Ovary (tissue), 7 donors: ENCODE measurements at regions not wholly inside any gene's neighbourhood (a gene's known extent, or its start where the extent isn't known, plus 50 kb on each side); places are given as distances from the start of the nearest gene placed in this dataset. TPM values are rescaled to one million over a fixed set of nuclear protein-coding genes. Genes with fewer than 3 reads are reported as not detected.

Experiments used
- DNase-seq, 5 donors: peaks; one replicate each; pipeline ENCODE4 v3.0.0-alpha.2; 2019 to 2020
- H3K27ac ChIP-seq, 2 donors: fragments of 200-600 bp; one replicate each; pipeline versions ENCODE4 v1.5.1 to v1.8.0; 2019 to 2022
- H3K27me3 ChIP-seq: fragments of 200-600 bp; one replicate; pipeline ENCODE4 v1.8.0; 2022
- H3K36me3 ChIP-seq: fragments of 200-600 bp; sonication (generic); one replicate; pipeline ENCODE4 v1.5.1; 2019
- H3K4me1 ChIP-seq: one replicate; pipeline ENCODE4 v1.8.1; 2013; ENCODE audit warnings: mild to moderate bottlenecking, moderate library complexity; ENCODE audit not compliant: insufficient read depth
- H3K4me3 ChIP-seq: fragments of 200-600 bp; sonication (generic); one replicate; pipeline ENCODE4 v1.5.1; 2017
- H3K9me3 ChIP-seq, 2 donors: fragments of 200-600 bp in 1 of 2; sonication (generic) in 1 of 2; one replicate each; pipeline versions ENCODE4 v1.5.1 to v1.8.1; 2013 to 2019; ENCODE audit warnings: mild to moderate bottlenecking in 1 of 2, moderate library complexity in 1 of 2
- EP300 ChIP-seq: sonication (generic); formaldehyde crosslinking; IDR thresholded peaks from one replicate; pipeline ENCODE4 v1.6.1; 2017; ENCODE audit warnings: antibody characterized with exemption
- POLR2A ChIP-seq: fragments of 450-650 bp; IDR thresholded peaks from one replicate; pipeline ENCODE4 v1.6.1; 2017; ENCODE audit warnings: antibody characterized with exemption, mild to moderate bottlenecking, moderate library complexity
- WGBS, 3 donors: extraction: QIAGEN DNeasy Blood & Tissue Kit in 1 of 3; methylation state at CpG; one replicate each; pipeline versions ENCODE4 v1.1.5 to v1.1.7; 2013 to 2017; 5-methylcytosine and 5-hydroxymethylcytosine counted together
- intact Hi-C, 4 donors: fragments of 100-400 bp; cut with DNase I; formaldehyde crosslinking; loops; one replicate each; pipeline versions ENCODE4 v1.11.0 to v1.15.1; 2022 to 2023
- small RNA-seq: library from RNA; depleted of rRNA; stranded (forward); fragments of <200 nt; gene quantifications from one replicate; pipeline ENCODE3, GENCODE V24; 2016
- TF ChIP-seq, protein P1 (sequence below), 3 donors: fragments of 450-650 bp in 2 of 3; fragments of 200-600 bp in 1 of 3; IDR thresholded peaks; one replicate each; pipeline versions ENCODE4 v1.5.1 to v1.8.0; 2016 to 2022; ENCODE audit warnings: antibody characterized with exemption in 3 of 3, mild to moderate bottlenecking in 1 of 3
- donor health status: DM: no; HTN: no; CAD: no; lungs with moderate emphysema.
- donor health status: DM: no; HTN: no; CAD: no.
- donor health status: Bipolar disorder and iron deficiency.
- donor health status: DM: no; HTN: no; CAD: no.
- donor health status: DM: yes; HTN: yes; CAD: no.

DNA sequence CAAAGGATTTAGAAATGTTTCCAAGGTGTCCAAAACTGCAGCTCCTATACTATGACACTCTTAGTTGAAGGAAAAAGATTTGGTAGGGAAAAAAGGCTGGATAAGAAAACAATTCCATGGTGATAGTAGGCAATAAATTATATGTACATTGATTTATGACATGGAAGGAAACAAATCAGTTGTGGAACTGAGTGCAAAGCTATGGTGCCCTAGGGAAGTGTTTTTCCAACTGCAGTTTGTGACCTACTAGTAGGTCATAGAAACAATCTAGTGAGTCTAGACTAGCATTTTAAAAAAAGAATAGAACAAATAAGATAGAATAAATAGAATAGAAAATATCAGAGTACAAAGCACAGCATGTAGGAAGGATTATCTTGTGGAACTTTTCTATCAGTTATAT, 58.4 kb upstream of the TSPAN5 start:
- Histone ChIP-seq H3K4me3 (no peak overlapping the region), H3K4me1 (no peaks in the 10 kb centered on the region), H3K27me3 (no peaks in the 10 kb centered on the region), H3K36me3 (no peaks in the 10 kb centered on the region), H3K9me3 (no peaks in the 10 kb centered on the region), H3K27ac (no peak overlapping the region)
- no peak for DNase-seq
- intact Hi-C loops = no loop called here
- TF ChIP-seq, protein P1, sequence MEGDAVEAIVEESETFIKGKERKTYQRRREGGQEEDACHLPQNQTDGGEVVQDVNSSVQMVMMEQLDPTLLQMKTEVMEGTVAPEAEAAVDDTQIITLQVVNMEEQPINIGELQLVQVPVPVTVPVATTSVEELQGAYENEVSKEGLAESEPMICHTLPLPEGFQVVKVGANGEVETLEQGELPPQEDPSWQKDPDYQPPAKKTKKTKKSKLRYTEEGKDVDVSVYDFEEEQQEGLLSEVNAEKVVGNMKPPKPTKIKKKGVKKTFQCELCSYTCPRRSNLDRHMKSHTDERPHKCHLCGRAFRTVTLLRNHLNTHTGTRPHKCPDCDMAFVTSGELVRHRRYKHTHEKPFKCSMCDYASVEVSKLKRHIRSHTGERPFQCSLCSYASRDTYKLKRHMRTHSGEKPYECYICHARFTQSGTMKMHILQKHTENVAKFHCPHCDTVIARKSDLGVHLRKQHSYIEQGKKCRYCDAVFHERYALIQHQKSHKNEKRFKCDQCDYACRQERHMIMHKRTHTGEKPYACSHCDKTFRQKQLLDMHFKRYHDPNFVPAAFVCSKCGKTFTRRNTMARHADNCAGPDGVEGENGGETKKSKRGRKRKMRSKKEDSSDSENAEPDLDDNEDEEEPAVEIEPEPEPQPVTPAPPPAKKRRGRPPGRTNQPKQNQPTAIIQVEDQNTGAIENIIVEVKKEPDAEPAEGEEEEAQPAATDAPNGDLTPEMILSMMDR (IDR thresholded peaks at IDR 0.05) = no peak
- no peak for TF ChIP-seq POLR2A
- no peak for TF ChIP-seq EP300

DNA sequence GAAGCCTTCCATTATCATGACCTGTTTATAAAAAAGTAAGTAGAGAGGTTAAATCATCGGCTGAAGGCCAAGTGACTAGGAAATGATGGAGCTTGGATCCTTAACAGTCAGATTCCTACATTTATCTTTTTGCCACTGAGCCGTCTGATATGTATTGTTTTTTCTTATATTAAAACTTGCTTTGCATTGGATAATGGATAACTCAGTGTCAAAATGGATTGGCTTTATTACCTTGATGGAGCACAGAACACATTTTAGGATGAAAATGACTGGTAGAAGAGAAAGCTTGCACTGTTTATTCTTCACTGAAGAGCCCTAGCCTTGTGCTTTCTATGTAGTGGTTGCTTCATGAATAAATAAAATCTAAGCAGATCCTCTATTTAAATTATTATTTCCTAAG, 54.2 kb upstream of the TSPAN5 start:
- intact Hi-C loops = no loop called here

DNA sequence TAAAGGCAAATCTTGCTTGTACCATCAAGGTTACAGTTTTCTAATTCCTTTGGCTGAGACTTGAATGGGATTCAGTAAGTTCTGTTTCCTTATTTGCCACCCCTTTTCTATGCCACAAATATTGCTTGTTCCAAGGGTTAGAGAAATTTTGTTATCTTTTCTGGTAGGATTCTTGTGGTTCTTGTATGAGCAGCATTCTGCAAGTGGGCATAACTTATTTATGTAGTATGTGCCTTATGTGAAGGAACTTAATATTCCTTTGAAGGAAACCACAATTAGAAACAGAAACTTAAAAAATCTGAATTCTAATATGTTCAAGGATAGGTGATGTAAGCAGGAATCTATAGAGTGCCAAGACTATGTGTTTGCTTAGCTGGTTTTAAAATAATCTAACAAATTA, 53.1 kb upstream of the TSPAN5 start:
- Histone ChIP-seq H3K4me3 (no peak overlapping the region), H3K27ac (no peak overlapping the region), H3K36me3 (no peaks in the 10 kb centered on the region), H3K9me3 (no peaks in the 10 kb centered on the region), H3K4me1 (no peaks in the 10 kb centered on the region), H3K27me3 (no peaks in the 10 kb centered on the region)
- no peak for DNase-seq
- intact Hi-C loops = no loop called here
- TF ChIP-seq EP300 = no peak
- no peak for TF ChIP-seq POLR2A
- TF ChIP-seq, protein P1 (IDR thresholded peaks at IDR 0.05) = no peak

More for the DNA sequence above, 54.2 kb upstream of the TSPAN5 start:
- TF ChIP-seq, protein P1 (IDR thresholded peaks at IDR 0.05) = no peak
- no peak for TF ChIP-seq POLR2A
- TF ChIP-seq EP300 = no peak
- WGBS, 3 donors = 80 to 87% (median 85%) methylated on average over 2 of the region's 2 CpGs
- no peak for DNase-seq
- Histone ChIP-seq H3K27ac (no peak overlapping the region), H3K27me3 (no peaks in the 10 kb centered on the region), H3K4me1 (no peaks in the 10 kb centered on the region), H3K36me3 (no peaks in the 10 kb centered on the region), H3K9me3 (no peaks in the 10 kb centered on the region), H3K4me3 (no peak overlapping the region)

DNA sequence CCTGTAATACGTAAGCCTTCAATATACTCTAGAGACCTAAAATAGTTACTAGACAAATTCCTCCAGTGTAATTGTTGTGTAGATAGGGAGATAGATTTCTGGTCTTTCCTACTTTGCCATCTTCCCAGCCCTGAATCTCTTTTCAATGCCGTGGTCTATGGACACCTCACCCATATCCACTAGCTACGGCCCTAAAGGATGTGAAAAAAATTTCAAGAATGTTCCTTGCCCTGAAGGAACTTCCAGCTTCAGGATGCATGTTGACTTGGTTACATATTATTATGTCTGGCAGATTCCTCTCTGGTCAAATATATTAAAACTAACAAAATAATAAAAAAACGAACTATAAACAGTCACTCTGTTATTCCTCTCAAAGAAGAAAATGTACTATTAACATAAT, 52.4 kb upstream of the TSPAN5 start:
- no peak for DNase-seq
- intact Hi-C loops = no loop called here
- 28 to 42% (median 39%) methylated on average over 4 of the region's 4 CpGs for WGBS, 3 donors
- H3K4me3 ChIP-seq = no peak overlapping the region
- no peaks in the 10 kb centered on the region for H3K36me3 ChIP-seq
- TF ChIP-seq POLR2A = no peak
- TF ChIP-seq EP300 = no peak
- TF ChIP-seq, protein P1 (IDR thresholded peaks at IDR 0.05) = no peak
- H3K4me1 ChIP-seq = no peaks in the 10 kb centered on the region
- no peak overlapping the region for H3K27ac ChIP-seq
- H3K9me3 ChIP-seq = no peaks in the 10 kb centered on the region
- H3K27me3 ChIP-seq = no peaks in the 10 kb centered on the region

Small RNA genes in the stretch of these regions (small RNA-seq; reads per million reads assigned to genes)
- not detected for gene AC114811.1
